Aorta (tissue), 5 donors: ENCODE measurements at regions not wholly inside any gene's neighbourhood (a gene's known extent, or its start where the extent isn't known, plus 50 kb on each side); places are given as distances from the start of the nearest gene placed in this dataset.
"Not testable (repeated sequence)": the region's sequence is repeated elsewhere in the genome, so short reads cannot be mapped to it uniquely, and the experiment has no call there.

Experiments
- ATAC-seq: fragments of 200-7000 bp; cut with Tn5 transposase; one replicate; pipeline ENCODE4 v1.9.1; 2022; ENCODE audit warnings: moderate library complexity; ENCODE audit not compliant: low FRiP score
- DNase-seq, 2 donors: peaks; one replicate each; pipeline ENCODE4 v3.0.0-alpha.2; 2020
- H3K27ac ChIP-seq, 2 donors: one replicate each; pipeline ENCODE4 v1.5.1; 2013; ENCODE audit warnings: low read length in 2 of 2, mild to moderate bottlenecking in 2 of 2, moderate library complexity in 2 of 2, control low read depth in 1 of 2, inconsistent platforms in 1 of 2, low read depth in 1 of 2
- H3K27me3 ChIP-seq, 2 donors: one replicate each; pipeline ENCODE4 v1.6.1; 2013; ENCODE audit warnings: control low read depth in 1 of 2, low read length in 1 of 2, mild to moderate bottlenecking in 1 of 2, moderate library complexity in 1 of 2; ENCODE audit not compliant: insufficient read depth in 2 of 2, control insufficient read depth in 1 of 2
- H3K36me3 ChIP-seq, 2 donors: one replicate each; pipeline ENCODE4 v1.6.1; 2013; ENCODE audit warnings: control low read depth in 1 of 2, low read length in 1 of 2, mild to moderate bottlenecking in 1 of 2; ENCODE audit not compliant: insufficient read depth in 2 of 2, control insufficient read depth in 1 of 2
- H3K4me1 ChIP-seq, 2 donors: one replicate each; pipeline ENCODE4 v1.6.1; 2013; ENCODE audit warnings: low read length in 2 of 2, control low read depth in 1 of 2, mild to moderate bottlenecking in 1 of 2, moderate library complexity in 1 of 2; ENCODE audit not compliant: insufficient read depth in 2 of 2, control insufficient read depth in 1 of 2
- H3K4me3 ChIP-seq, 2 donors: one replicate each; pipeline ENCODE4 v1.5.1; 2013; ENCODE audit warnings: low read length in 2 of 2, control low read depth in 1 of 2, mild to moderate bottlenecking in 1 of 2
- H3K9me3 ChIP-seq: one replicate; pipeline ENCODE4 v1.6.1; 2013; ENCODE audit warnings: mild to moderate bottlenecking, low read length; ENCODE audit not compliant: control insufficient read depth
- WGBS, 2 donors: extraction: QIAGEN DNeasy Blood & Tissue Kit; methylation state at CpG; one replicate each; pipeline ENCODE4 v1.1.7; 2013; 5-methylcytosine and 5-hydroxymethylcytosine counted together
- intact Hi-C, 2 donors: fragments of 100-400 bp; cut with DNase I; formaldehyde crosslinking; loops; one replicate each; pipeline versions ENCODE4 v1.14.2 to v1.15.0; 2022
- donor health status: healthy with polysubstance abuse.
- donor health status: Bipolar disorder and iron deficiency.
- donor health status: DM: no; HTN: no; CAD: no.
- donor health status: DM: no; HTN: no; CAD: no.
- donor health status: DM: yes; HTN: yes; CAD: no.

- Histone ChIP-seq H3K4me1 (no peaks in the 10 kb centered on the region), H3K36me3 (no peaks in the 10 kb centered on the region), H3K27me3 (no peaks in the 10 kb centered on the region), H3K27ac (no peak overlapping the region), H3K4me3 (no peak overlapping the region), H3K9me3 (no peaks in the 10 kb centered on the region)
- no peak for DNase-seq
- no peak for ATAC-seq
- intact Hi-C loops = no loop called here
- WGBS, 2 donors = 93 to 95% methylated on average over 3 of the region's 3 CpGs
Observed at GRCh38 chr10:78600740-78601139, 468.0 kb upstream of the ZMIZ1 start.

GRCh38 chr10:78602201-78602932, 466.4 kb upstream of the ZMIZ1 start:
- DNase-seq = no peak
- Histone ChIP-seq H3K27ac (no peak overlapping the region), H3K4me1 (no peaks in the 10 kb centered on the region), H3K9me3 (no peaks in the 10 kb centered on the region), H3K4me3 (no peak overlapping the region), H3K27me3 (no peaks in the 10 kb centered on the region), H3K36me3 (no peaks in the 10 kb centered on the region)
- WGBS, 2 donors = 88 to 91% methylated on average over 12 of the region's 12 CpGs
- ATAC-seq = no peak
- intact Hi-C loops = no loop called here

- no peak for ATAC-seq
- WGBS, 2 donors = 90 to 94% methylated on average over 9 of the region's 9 CpGs
- H3K4me3 ChIP-seq = no peak overlapping the region
- intact Hi-C loops = no loop called here
- H3K27ac ChIP-seq = no peak overlapping the region
- H3K4me1 ChIP-seq = no peaks in the 10 kb centered on the region
- no peak for DNase-seq
- no peaks in the 10 kb centered on the region for H3K27me3 ChIP-seq
- H3K9me3 ChIP-seq = no peaks in the 10 kb centered on the region
- no peaks in the 10 kb centered on the region for H3K36me3 ChIP-seq
Observed at GRCh38 chr10:78604286-78604685, 464.5 kb upstream of the ZMIZ1 start.

GRCh38 chr10:78604721-78605120, 464.0 kb upstream of the ZMIZ1 start:
- H3K9me3 ChIP-seq = no peaks in the 10 kb centered on the region
- no peak for ATAC-seq
- intact Hi-C loops = no loop called here
- no peak overlapping the region for H3K4me3 ChIP-seq
- H3K27me3 ChIP-seq = no peaks in the 10 kb centered on the region
- no peak overlapping the region for H3K27ac ChIP-seq
- no peak for DNase-seq
- 90 to 94% methylated on average over 3 of the region's 3 CpGs for WGBS, 2 donors
- no peaks in the 10 kb centered on the region for H3K4me1 ChIP-seq
- no peaks in the 10 kb centered on the region for H3K36me3 ChIP-seq

- Histone ChIP-seq H3K27me3 (no peaks in the 10 kb centered on the region), H3K27ac (no peak overlapping the region), H3K36me3 (no peaks in the 10 kb centered on the region), H3K9me3 (peaks cover 3% of the 10 kb centered on the region), H3K4me3 (no peak overlapping the region), H3K4me1 (no peaks in the 10 kb centered on the region)
- DNase-seq (no peak), ATAC-seq (no peak)
- intact Hi-C loops = no loop called here
- WGBS, 2 donors = 81 to 82% methylated on average over 3 to 4 of the region's 4 CpGs
Observed at GRCh38 chr10:78605800-78606350, 462.9 kb upstream of the ZMIZ1 start.

- 94 to 95% methylated on average over 2 of the region's 2 CpGs for WGBS, 2 donors
- H3K36me3 ChIP-seq, intact Hi-C loops, H3K4me1 ChIP-seq, ATAC-seq, H3K27me3 ChIP-seq, DNase-seq, H3K9me3 ChIP-seq, H3K27ac ChIP-seq, H3K4me3 ChIP-seq: not testable (repeated sequence)
Observed at GRCh38 chr10:78606766-78607165, 462.0 kb upstream of the ZMIZ1 start.

- no peak overlapping the region for H3K4me3 ChIP-seq
- H3K27me3 ChIP-seq = no peaks in the 10 kb centered on the region
- no peak overlapping the region for H3K27ac ChIP-seq
- no peaks in the 10 kb centered on the region for H3K4me1 ChIP-seq
- ATAC-seq = no peak
- H3K36me3 ChIP-seq = no peaks in the 10 kb centered on the region
- intact Hi-C loops = no loop called here
- H3K9me3 ChIP-seq = peaks cover 3% of the 10 kb centered on the region
- no peak for DNase-seq
- 91 to 100% methylated on average over 1 of the region's 1 CpG for WGBS, 2 donors
Observed at GRCh38 chr10:78609976-78610375, 458.8 kb upstream of the ZMIZ1 start.

- H3K4me1 ChIP-seq = no peaks in the 10 kb centered on the region
- intact Hi-C loops = no loop called here
- DNase-seq (no peak), ATAC-seq (no peak)
- no peaks in the 10 kb centered on the region for H3K36me3 ChIP-seq
- H3K4me3 ChIP-seq = no peak overlapping the region
- peaks cover 3% of the 10 kb centered on the region for H3K9me3 ChIP-seq
- H3K27me3 ChIP-seq = no peaks in the 10 kb centered on the region
- no peak overlapping the region for H3K27ac ChIP-seq
Observed at GRCh38 chr10:78613132-78613531, 455.6 kb upstream of the ZMIZ1 start.

- no peaks in the 10 kb centered on the region for H3K27me3 ChIP-seq
- no peak overlapping the region for H3K27ac ChIP-seq
- no peaks in the 10 kb centered on the region for H3K36me3 ChIP-seq
- intact Hi-C loops = no loop called here
- WGBS, 2 donors = 95 to 97% methylated on average over 4 of the region's 4 CpGs
- no peak overlapping the region for H3K4me3 ChIP-seq
- ATAC-seq (no peak), DNase-seq (no peak)
- peaks cover 3% of the 10 kb centered on the region for H3K9me3 ChIP-seq
- no peaks in the 10 kb centered on the region for H3K4me1 ChIP-seq
Observed at GRCh38 chr10:78614267-78614666, 454.5 kb upstream of the ZMIZ1 start.
